GM23248 (cell line): ENCODE measurements at regions not wholly inside any gene's neighbourhood (a gene's known extent, or its start where the extent isn't known, plus 50 kb on each side); places are given as distances from the start of the nearest gene placed in this dataset.

Experiments used
- EZH2 ChIP-seq: fragments of 200-600 bp; sonication (generic); IDR thresholded peaks from 2 replicates; pipeline ENCODE4 v1.6.1; 2018; ENCODE audit warnings: antibody characterized with exemption, mild to moderate bottlenecking; ENCODE audit not compliant: insufficient read depth, poor library complexity, severe bottlenecking
- EZH2phosphoT487 ChIP-seq: fragments of 200-600 bp; sonication (generic); IDR thresholded peaks from 2 replicates; pipeline ENCODE4 v1.6.1; 2018; ENCODE audit warnings: antibody characterized with exemption, moderate library complexity, mild to moderate bottlenecking, low read depth; ENCODE audit not compliant: insufficient read depth

DNA sequence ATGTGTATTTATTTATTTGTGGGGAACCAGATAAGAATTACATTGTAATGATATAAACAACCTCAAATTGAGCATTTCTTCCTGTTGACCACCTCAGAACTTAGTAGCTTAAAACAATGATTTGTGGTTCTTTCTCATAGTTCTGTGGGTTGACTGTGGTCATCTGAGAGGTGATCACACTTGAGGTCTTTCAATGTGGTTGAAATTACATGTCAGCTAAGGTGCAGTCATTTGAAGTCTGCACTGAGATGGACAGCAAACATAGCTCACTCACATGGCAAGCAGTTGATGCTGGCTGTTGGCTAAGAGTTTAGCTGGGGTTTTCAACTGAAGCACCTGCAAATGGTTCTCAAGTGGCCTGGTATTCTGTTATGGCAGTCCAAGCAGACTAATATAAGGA lies 436.7 kb upstream of the MAP3K7 start:
- no peak for TF ChIP-seq EZH2
- no peak for TF ChIP-seq EZH2phosphoT487
